ENCODE measurements at regions not wholly inside any gene's neighbourhood (a gene's known extent, or its start where the extent isn't known, plus 50 kb on each side); places are given as distances from the start of the nearest gene placed in this dataset.

DNA sequence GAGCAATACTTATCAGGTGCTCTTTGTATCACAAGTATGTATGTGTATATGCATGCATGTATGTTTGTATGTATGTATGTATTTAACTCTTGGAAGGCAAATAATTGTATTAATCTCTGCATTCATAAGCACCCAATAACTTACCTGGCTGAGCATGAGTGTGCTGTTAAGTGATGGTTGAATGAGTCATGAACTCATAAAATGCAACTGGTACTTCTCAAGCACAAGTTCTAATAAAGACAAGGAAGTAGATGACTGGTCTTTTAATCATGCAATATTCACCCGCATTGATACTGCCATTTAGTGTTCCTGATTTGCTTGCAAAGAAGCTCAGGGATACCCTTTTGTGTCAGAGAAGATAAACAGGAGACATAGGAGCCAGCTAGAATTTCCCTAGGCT, 204.9 kb upstream of the TRPM3 start:
- TF ChIP-seq, protein P1, sequence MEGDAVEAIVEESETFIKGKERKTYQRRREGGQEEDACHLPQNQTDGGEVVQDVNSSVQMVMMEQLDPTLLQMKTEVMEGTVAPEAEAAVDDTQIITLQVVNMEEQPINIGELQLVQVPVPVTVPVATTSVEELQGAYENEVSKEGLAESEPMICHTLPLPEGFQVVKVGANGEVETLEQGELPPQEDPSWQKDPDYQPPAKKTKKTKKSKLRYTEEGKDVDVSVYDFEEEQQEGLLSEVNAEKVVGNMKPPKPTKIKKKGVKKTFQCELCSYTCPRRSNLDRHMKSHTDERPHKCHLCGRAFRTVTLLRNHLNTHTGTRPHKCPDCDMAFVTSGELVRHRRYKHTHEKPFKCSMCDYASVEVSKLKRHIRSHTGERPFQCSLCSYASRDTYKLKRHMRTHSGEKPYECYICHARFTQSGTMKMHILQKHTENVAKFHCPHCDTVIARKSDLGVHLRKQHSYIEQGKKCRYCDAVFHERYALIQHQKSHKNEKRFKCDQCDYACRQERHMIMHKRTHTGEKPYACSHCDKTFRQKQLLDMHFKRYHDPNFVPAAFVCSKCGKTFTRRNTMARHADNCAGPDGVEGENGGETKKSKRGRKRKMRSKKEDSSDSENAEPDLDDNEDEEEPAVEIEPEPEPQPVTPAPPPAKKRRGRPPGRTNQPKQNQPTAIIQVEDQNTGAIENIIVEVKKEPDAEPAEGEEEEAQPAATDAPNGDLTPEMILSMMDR (IDR thresholded peaks at IDR 0.05; ENCODE audit: extremely low read depth, insufficient read depth, missing control alignments): no peak
- in situ Hi-C loops (cut with MboI; ENCODE audit: low pct_unique_long_range_greater_than_20kb, low sequenced_read_pairs, unreplicated experiment): no loop called here
- no peak for DNase-seq (ENCODE audit: low spot score)

DNA sequence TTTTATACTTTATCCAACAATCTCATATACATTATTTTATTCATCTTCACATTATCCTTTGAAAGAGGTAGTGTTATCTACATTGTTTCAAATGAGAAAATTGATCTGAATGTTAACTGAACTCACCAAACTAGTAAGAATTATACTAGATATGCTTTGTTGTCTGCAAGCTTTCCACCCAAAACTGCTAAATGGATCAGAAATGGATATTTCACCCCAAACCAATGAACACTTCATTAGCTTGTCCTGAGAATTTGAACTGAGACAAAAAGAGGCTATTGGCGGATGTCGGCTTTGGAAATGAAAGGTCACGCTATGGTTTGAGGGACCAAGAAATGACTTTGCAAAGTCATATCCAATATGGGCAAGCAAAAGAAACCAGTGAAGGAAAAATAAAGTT, 201.9 kb upstream of the TRPM3 start:
- in situ Hi-C loops (cut with MboI; ENCODE audit: low pct_unique_long_range_greater_than_20kb, low sequenced_read_pairs, unreplicated experiment): no loop called here
- TF ChIP-seq, protein P1 (IDR thresholded peaks at IDR 0.05; ENCODE audit: extremely low read depth, insufficient read depth, missing control alignments): no peak
- no peak for DNase-seq (ENCODE audit: low spot score)

DNA sequence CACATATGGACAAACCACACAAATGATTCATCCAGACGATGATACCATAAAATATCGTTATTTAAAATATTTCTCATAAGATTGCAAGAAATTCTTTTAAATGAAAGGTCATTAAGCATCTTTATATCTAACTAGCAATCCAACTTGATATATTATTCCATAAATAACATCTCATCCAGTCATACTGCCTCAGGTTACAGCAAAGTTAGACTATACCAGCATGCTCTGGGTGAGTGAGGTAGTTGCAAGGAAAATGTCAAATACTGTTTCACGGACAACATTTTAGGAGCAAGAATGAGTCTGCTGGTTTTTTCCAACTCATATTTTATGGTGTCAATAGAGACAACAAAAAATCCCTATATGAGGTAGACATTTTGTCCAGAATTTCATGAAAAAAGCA, 200.9 kb upstream of the TRPM3 start:
- DNase-seq (ENCODE audit: low spot score): no peak
- in situ Hi-C loops (cut with MboI; ENCODE audit: low pct_unique_long_range_greater_than_20kb, low sequenced_read_pairs, unreplicated experiment): no loop called here
- TF ChIP-seq, protein P1 (IDR thresholded peaks at IDR 0.05; ENCODE audit: extremely low read depth, insufficient read depth, missing control alignments): no peak

DNA sequence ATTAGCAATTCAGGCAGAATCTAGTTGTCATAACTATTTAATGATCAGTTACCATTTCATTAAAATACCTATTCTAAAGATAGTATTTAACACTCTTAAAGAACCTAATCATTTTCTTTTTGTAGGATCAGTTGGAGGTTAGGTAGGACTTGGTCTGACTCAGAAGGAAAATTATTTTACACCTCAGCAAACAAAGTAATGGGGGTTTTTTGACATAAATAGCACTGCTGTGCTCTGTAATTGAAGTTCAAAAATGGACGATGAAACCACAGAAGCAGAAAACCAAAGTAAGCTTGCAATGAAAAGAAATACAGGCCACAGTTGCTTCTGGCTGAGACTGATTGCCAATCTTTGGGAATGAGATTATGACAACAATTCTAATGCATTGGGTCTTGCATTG, 187.0 kb upstream of the TRPM3 start:
- in situ Hi-C loops (cut with MboI; ENCODE audit: low pct_unique_long_range_greater_than_20kb, low sequenced_read_pairs, unreplicated experiment): no loop called here
- no peak for DNase-seq (ENCODE audit: low spot score)
- TF ChIP-seq, protein P1 (IDR thresholded peaks at IDR 0.05; ENCODE audit: extremely low read depth, insufficient read depth, missing control alignments): no peak

DNA sequence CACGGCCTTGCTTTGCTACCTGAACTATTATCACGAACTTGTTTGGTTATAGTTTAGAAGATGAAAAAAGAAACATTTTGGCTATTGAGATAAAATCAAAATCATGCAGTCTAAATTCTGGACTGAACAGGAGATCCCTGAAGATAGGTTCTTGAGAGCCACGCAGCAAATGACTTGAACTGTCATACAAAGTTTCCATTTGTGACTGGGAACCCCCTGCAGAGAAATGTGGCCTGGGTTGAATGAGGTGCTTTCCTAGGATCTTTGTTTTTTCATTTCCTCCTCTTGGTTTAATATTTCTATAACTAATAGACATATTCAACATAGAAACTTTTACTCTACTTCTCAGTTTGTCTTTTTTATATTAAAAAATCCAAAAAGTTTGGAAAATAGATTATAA, 184.7 kb upstream of the TRPM3 start:
- DNase-seq (ENCODE audit: low spot score): no peak
- in situ Hi-C loops (cut with MboI; ENCODE audit: low pct_unique_long_range_greater_than_20kb, low sequenced_read_pairs, unreplicated experiment): no loop called here
- TF ChIP-seq, protein P1 (IDR thresholded peaks at IDR 0.05; ENCODE audit: extremely low read depth, insufficient read depth, missing control alignments): no peak

DNA sequence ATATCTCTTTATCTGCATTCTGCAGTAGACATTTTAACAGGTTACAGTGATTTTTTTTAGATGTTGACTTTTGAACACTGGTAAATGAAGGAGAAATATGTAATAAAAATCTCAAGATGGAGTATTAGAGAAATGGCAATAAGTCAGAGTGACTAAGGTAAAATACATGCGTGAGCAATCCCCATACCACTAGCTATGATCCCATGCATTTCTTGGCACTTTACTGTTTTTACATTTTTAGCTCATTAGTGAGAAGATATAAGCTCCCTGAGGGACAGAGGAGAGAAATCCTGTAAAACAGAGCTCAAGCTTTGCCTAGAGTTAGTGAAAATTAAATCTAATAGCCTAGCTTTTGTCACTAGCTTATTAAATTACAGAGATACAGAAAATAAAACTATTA, 181.9 kb upstream of the TRPM3 start:
- TF ChIP-seq, protein P1 (IDR thresholded peaks at IDR 0.05; ENCODE audit: extremely low read depth, insufficient read depth, missing control alignments): no peak
- no peak for DNase-seq (ENCODE audit: low spot score)
- in situ Hi-C loops (cut with MboI; ENCODE audit: low pct_unique_long_range_greater_than_20kb, low sequenced_read_pairs, unreplicated experiment): no loop called here

DNA sequence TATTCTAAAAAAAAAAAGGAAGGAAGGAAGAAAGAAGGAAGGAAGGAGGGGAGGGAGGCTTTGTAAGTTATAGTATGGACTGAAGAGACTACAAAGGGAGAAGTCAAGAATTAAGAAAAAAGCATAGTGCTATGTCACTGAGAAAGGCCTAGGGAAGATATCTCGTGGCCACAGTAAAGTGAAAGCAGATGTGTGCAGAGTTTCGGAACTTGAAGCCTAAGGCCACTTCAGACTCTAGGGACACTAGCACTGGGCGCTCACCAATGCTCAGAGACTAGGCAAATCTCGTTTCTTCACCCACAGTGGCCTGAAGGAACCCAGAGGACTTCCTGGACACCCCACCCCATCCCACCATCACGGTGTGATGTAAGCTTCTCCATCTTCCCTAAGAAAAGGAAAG, 181.4 kb upstream of the TRPM3 start:
- in situ Hi-C loops (cut with MboI; ENCODE audit: low pct_unique_long_range_greater_than_20kb, low sequenced_read_pairs, unreplicated experiment): no loop called here
- no peak for DNase-seq (ENCODE audit: low spot score)

More for the DNA sequence above, 181.4 kb upstream of the TRPM3 start:
- TF ChIP-seq, protein P1 (IDR thresholded peaks at IDR 0.05; ENCODE audit: extremely low read depth, insufficient read depth, missing control alignments): no peak

All from GM13977 (cell line).